HS-5 (cell line): ENCODE measurements at regions not wholly inside any gene's neighbourhood (a gene's known extent, or its start where the extent isn't known, plus 50 kb on each side); places are given as distances from the start of the nearest gene placed in this dataset.
A peak's percentile ranks its signal among the peaks of the same experiment; 100 is the strongest.
"Not testable (repeated sequence)": the region's sequence is repeated elsewhere in the genome, so short reads cannot be mapped to it uniquely, and the experiment has no call there.

ENCODE experiments used
- DNase-seq: peaks from one replicate; pipeline ENCODE4 v3.0.0-alpha.2; 2012; ENCODE audit warnings: low read depth

GRCh38 chr3:110324171-110324705 is 747.4 kb upstream of the NECTIN3 start:
- DNase-seq, result no peak

- no peak for DNase-seq
These were observed 743.7 kb upstream of the NECTIN3 start for GRCh38 chr3:110327870-110328269.

GRCh38 chr3:110331562-110331961 is 740.1 kb upstream of the NECTIN3 start:
- DNase-seq, result not testable (repeated sequence)

- DNase-seq, result no peak
These were observed 739.0 kb upstream of the NECTIN3 start for GRCh38 chr3:110332629-110333028.

GRCh38 chr3:110341047-110341446 is 730.6 kb upstream of the NECTIN3 start:
- peak; percentile 25 for DNase-seq

GRCh38 chr3:110343376-110343775 is 728.2 kb upstream of the NECTIN3 start:
- no peak for DNase-seq

- DNase-seq, result no peak
These were observed 727.7 kb upstream of the NECTIN3 start for GRCh38 chr3:110343945-110344344.

- DNase-seq, result no peak
These were observed 727.1 kb upstream of the NECTIN3 start for GRCh38 chr3:110344487-110344886.

GRCh38 chr3:110344897-110345767 is 726.5 kb upstream of the NECTIN3 start:
- DNase-seq, result no peak

GRCh38 chr3:110349295-110349694 is 722.3 kb upstream of the NECTIN3 start:
- no peak for DNase-seq

- DNase-seq, result no peak
These were observed 718.6 kb upstream of the NECTIN3 start for GRCh38 chr3:110352841-110353604.

GRCh38 chr3:110362751-110363150 is 708.9 kb upstream of the NECTIN3 start:
- DNase-seq, result no peak

GRCh38 chr3:110367289-110367688 is 704.3 kb upstream of the NECTIN3 start:
- not testable (repeated sequence) for DNase-seq

- no peak for DNase-seq
These were observed 695.7 kb upstream of the NECTIN3 start for GRCh38 chr3:110375751-110376518.

- no peak for DNase-seq
These were observed 693.1 kb upstream of the NECTIN3 start for GRCh38 chr3:110378481-110378880.

- DNase-seq, result no peak
These were observed 689.6 kb upstream of the NECTIN3 start for GRCh38 chr3:110381992-110382391.

GRCh38 chr3:110383356-110383755 is 688.3 kb upstream of the NECTIN3 start:
- DNase-seq, result no peak

- peak; percentile 84 for DNase-seq
These were observed 687.0 kb upstream of the NECTIN3 start for GRCh38 chr3:110384601-110385000.

GRCh38 chr3:110389005-110389404 is 682.6 kb upstream of the NECTIN3 start:
- no peak for DNase-seq

- DNase-seq, result no peak
These were observed 681.2 kb upstream of the NECTIN3 start for GRCh38 chr3:110390372-110390771.

- DNase-seq, result no peak
These were observed 680.6 kb upstream of the NECTIN3 start for GRCh38 chr3:110391042-110391441.
